Neuronal stem cell (in vitro differentiated cells): ENCODE measurements at regions not wholly inside any gene's neighbourhood (a gene's known extent, or its start where the extent isn't known, plus 50 kb on each side); places are given as distances from the start of the nearest gene placed in this dataset.

Source experiments
- DNase-seq: peaks from one replicate; pipeline ENCODE4 v3.0.0-alpha.2; 2013; ENCODE audit warnings: low spot score
- H2AFZ ChIP-seq: one replicate; pipeline ENCODE4 v1.6.1; 2013; ENCODE audit warnings: mild to moderate bottlenecking, low read length, inconsistent platforms
- H2AK5ac ChIP-seq: 2 replicates; pipeline ENCODE4 v1.6.1; 2013; ENCODE audit warnings: low read depth, mild to moderate bottlenecking, inconsistent platforms, low read length, moderate library complexity, mixed read lengths
- H2BK120ac ChIP-seq: 2 replicates; pipeline ENCODE4 v1.6.1; 2013; ENCODE audit warnings: low read depth, mild to moderate bottlenecking, inconsistent platforms, low read length, moderate library complexity, mixed read lengths
- H2BK12ac ChIP-seq: one replicate; pipeline ENCODE4 v1.6.1; 2013; ENCODE audit warnings: low read length, inconsistent platforms
- H2BK15ac ChIP-seq: 2 replicates; pipeline ENCODE4 v1.6.1; 2013; ENCODE audit warnings: mild to moderate bottlenecking, low read length, inconsistent platforms, mixed read lengths
- H2BK5ac ChIP-seq: one replicate; pipeline ENCODE4 v1.6.1; 2013; ENCODE audit warnings: inconsistent platforms, mild to moderate bottlenecking, low read length, moderate library complexity
- H3K14ac ChIP-seq: one replicate; pipeline ENCODE4 v1.6.1; 2013; ENCODE audit warnings: low read length, inconsistent platforms
- H3K18ac ChIP-seq: 2 replicates; pipeline ENCODE4 v1.6.1; 2013; ENCODE audit warnings: low read length, inconsistent platforms
- H3K23ac ChIP-seq: 2 replicates; pipeline ENCODE4 v1.6.1; 2013; ENCODE audit warnings: low read depth, mild to moderate bottlenecking, mixed read lengths, low read length, inconsistent platforms; ENCODE audit not compliant: poor library complexity
- H3K27ac ChIP-seq: replicated peaks from 3 replicates; pipeline ENCODE4 v1.5.1; 2013; ENCODE audit warnings: low read length, inconsistent platforms
- H3K27me3 ChIP-seq, 3 experiments: 2 replicates each; pipeline ENCODE4 v1.6.1; 2013; ENCODE audit warnings: low read length in 3 of 3, mild to moderate bottlenecking in 2 of 3, inconsistent platforms in 1 of 3, low read depth in 1 of 3, mixed read lengths in 1 of 3, moderate library complexity in 1 of 3; ENCODE audit not compliant: control insufficient read depth in 3 of 3, insufficient read depth in 3 of 3
- H3K36me3 ChIP-seq, 2 donors: replicated peaks in 1 of 2; 2 replicates each; pipeline ENCODE4 v1.6.1; 2013; ENCODE audit warnings: low read length in 2 of 2; ENCODE audit not compliant: control insufficient read depth in 2 of 2, insufficient read depth in 2 of 2
- H3K4ac ChIP-seq: 2 replicates; pipeline ENCODE4 v1.6.1; 2013; ENCODE audit warnings: inconsistent platforms, mild to moderate bottlenecking, low read length, moderate library complexity
- H3K4me1 ChIP-seq, 2 donors: 1 replicate in 1 of 2; 2 replicates in 1 of 2; pipeline ENCODE4 v1.6.1; 2013; ENCODE audit warnings: low read length in 2 of 2, low read depth in 1 of 2; ENCODE audit not compliant: control insufficient read depth in 2 of 2, insufficient read depth in 1 of 2
- H3K4me2 ChIP-seq: one replicate; pipeline ENCODE4 v1.6.1; 2013; ENCODE audit warnings: mild to moderate bottlenecking, low read length, inconsistent platforms; ENCODE audit not compliant: insufficient read depth, poor library complexity, severe bottlenecking
- H3K4me3 ChIP-seq, 2 donors: 2 replicates each; pipeline ENCODE4 v1.5.1; 2013; ENCODE audit warnings: low read length in 2 of 2, mild to moderate bottlenecking in 2 of 2, inconsistent platforms in 1 of 2, moderate library complexity in 1 of 2
- H3K79me1 ChIP-seq: one replicate; pipeline ENCODE4 v1.6.1; 2013; ENCODE audit warnings: low read depth, mild to moderate bottlenecking, inconsistent platforms, low read length, moderate library complexity
- H3K9ac ChIP-seq: one replicate; pipeline ENCODE4 v1.6.1; 2013; ENCODE audit warnings: mild to moderate bottlenecking, low read depth, low read length, inconsistent platforms; ENCODE audit not compliant: poor library complexity
- H3K9me3 ChIP-seq, 2 donors: replicated peaks in 1 of 2; 2 replicates each; pipeline versions ENCODE3 to v1.6.1; 2013; ENCODE audit warnings: low read length in 2 of 2, mild to moderate bottlenecking in 2 of 2, inconsistent platforms in 1 of 2, low read depth in 1 of 2, mixed read lengths in 1 of 2, moderate library complexity in 1 of 2; ENCODE audit not compliant: control insufficient read depth in 2 of 2, insufficient read depth in 1 of 2
- H4K8ac ChIP-seq: one replicate; pipeline ENCODE4 v1.6.1; 2013; ENCODE audit warnings: low read depth, mild to moderate bottlenecking, inconsistent platforms, low read length, moderate library complexity
- H4K91ac ChIP-seq: one replicate; pipeline ENCODE4 v1.6.1; 2013; ENCODE audit warnings: low read length, low read depth, mild to moderate bottlenecking, inconsistent platforms; ENCODE audit not compliant: poor library complexity
- WGBS, 2 donors: extraction: QIAGEN DNeasy Blood & Tissue Kit; methylation state at CpG; one replicate each; pipeline ENCODE4 v1.1.7; 2013; ENCODE audit warnings: missing lambda C conversion rate in 2 of 2, mixed read lengths in 1 of 2; ENCODE audit not compliant: insufficient read length in 2 of 2, insufficient replicate concordance in 1 of 2; ENCODE audit errors: extremely low coverage in 2 of 2; 5-methylcytosine and 5-hydroxymethylcytosine counted together

DNA sequence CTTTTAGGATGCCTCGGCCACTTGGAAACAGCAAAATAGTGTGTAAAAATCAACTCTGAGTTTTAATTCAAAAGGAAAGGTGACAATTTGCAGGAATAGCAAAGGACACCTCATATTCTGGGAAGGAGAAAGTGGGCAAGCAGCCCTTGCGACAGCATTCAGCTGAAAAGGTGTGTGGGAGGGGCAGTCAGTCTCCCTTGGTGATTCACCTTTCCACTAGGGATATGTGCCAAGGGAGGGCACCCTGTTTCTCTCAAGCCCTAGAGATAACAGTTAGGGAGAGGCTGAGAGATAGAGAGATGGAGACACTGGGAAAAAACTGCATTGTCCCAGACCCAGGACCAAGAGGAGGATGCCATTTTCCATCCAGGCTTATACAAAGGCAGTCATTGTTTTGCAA, 228.1 kb downstream of the EPM2A start:
- Histone ChIP-seq H3K14ac (no peak overlapping the region), H3K4me2 (no peak overlapping the region), H4K8ac (no peak overlapping the region), H3K4me3 (no peak overlapping the region), H3K9me3 (peaks cover 0 to 8% of the 10 kb centered on the region in 2 donors), H3K9ac (peak overlapping the region; percentile 24), H3K27ac (no peak overlapping the region), H2AFZ (no peak overlapping the region), H4K91ac (no peak overlapping the region), H3K23ac (no peak overlapping the region), H3K27me3 (no peaks in the 10 kb centered on the region), H2AK5ac (no peak overlapping the region), H2BK120ac (no peak overlapping the region), H3K79me1 (no peaks in the 10 kb centered on the region), H3K36me3 (no peaks in the 10 kb centered on the region), H2BK15ac (no peak overlapping the region), H3K4me1 (no peaks in the 10 kb centered on the region), H3K18ac (no peak overlapping the region), H2BK12ac (no peak overlapping the region), H3K4ac (no peak overlapping the region), H2BK5ac (no peak overlapping the region)
- no peak for DNase-seq
- WGBS, 2 donors, result no CpG with 5 or more reads among the region's 2 CpGs

DNA sequence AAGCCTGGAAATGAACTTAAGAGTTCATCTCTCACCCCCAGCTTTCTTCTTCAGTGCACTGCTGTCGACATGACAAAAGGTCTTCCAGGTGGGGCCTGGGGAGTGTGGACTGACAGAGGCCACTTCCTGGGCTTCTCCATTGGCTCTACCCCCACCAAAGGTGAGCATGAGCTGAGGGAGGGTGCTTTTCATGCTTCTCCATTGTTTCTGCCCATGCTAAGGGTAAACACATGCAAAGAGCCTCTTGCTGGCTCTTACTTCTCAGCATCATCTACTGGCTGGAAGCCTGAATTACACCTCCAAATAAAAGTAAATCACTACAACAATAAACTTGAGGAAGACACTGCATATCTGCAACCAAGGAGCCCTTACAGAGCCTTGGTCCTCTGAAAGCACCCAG, 227.2 kb downstream of the EPM2A start:
- H3K4ac ChIP-seq, result no peak overlapping the region
- H2BK5ac ChIP-seq, result no peak overlapping the region
- no peak overlapping the region for H3K4me3 ChIP-seq
- no peak overlapping the region for H3K14ac ChIP-seq
- H4K91ac ChIP-seq, result no peak overlapping the region
- no peak overlapping the region for H3K27ac ChIP-seq
- H3K9ac ChIP-seq, result no peak overlapping the region
- no peak overlapping the region for H2BK15ac ChIP-seq
- H3K18ac ChIP-seq, result no peak overlapping the region
- H3K4me2 ChIP-seq, result no peak overlapping the region
- no peak overlapping the region for H2AK5ac ChIP-seq
- no peak overlapping the region for H2BK120ac ChIP-seq
- no peaks in the 10 kb centered on the region for H3K27me3 ChIP-seq
- no CpG with 5 or more reads among the region's 1 CpG for WGBS, 2 donors
- H3K4me1 ChIP-seq, result no peaks in the 10 kb centered on the region
- no peak overlapping the region for H2BK12ac ChIP-seq
- peaks cover 0 to 8% of the 10 kb centered on the region in 2 donors for H3K9me3 ChIP-seq
- no peak overlapping the region for H4K8ac ChIP-seq
- no peak overlapping the region for H3K23ac ChIP-seq
- H2AFZ ChIP-seq, result no peak overlapping the region
- no peaks in the 10 kb centered on the region for H3K36me3 ChIP-seq
- no peaks in the 10 kb centered on the region for H3K79me1 ChIP-seq
- DNase-seq, result no peak

DNA sequence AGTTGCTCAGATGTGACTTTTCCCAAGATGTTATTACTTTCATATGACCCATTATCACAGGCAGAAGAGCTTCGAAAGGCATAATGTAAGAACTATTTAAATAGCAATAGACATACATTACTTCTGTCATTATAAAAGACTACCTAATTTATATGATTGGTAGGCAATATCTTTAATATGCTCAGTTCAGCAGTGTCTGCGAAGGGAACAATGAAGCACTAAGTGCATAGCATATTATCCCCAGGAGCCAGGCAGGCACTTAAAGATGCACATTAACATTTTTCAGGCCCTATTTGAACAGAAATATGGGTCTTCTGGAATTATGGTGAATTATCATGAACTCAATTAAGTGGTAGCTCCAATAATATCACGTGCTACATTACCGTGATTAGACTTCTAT, 217.8 kb downstream of the EPM2A start:
- Histone ChIP-seq H4K8ac (no peak overlapping the region), H3K23ac (no peak overlapping the region), H3K27ac (no peak overlapping the region), H2AK5ac (no peak overlapping the region), H3K9me3 (no peaks in the 10 kb centered on the region), H2BK120ac (no peak overlapping the region), H3K14ac (no peak overlapping the region), H3K18ac (no peak overlapping the region), H2BK5ac (no peak overlapping the region), H3K79me1 (no peaks in the 10 kb centered on the region), H2BK15ac (no peak overlapping the region), H3K4ac (no peak overlapping the region), H4K91ac (no peak overlapping the region), H3K4me2 (no peak overlapping the region), H3K9ac (no peak overlapping the region), H3K4me3 (no peak overlapping the region), H2BK12ac (no peak overlapping the region), H2AFZ (no peak overlapping the region), H3K36me3 (no peaks in the 10 kb centered on the region), H3K27me3 (no peaks in the 10 kb centered on the region), H3K4me1 (no peaks in the 10 kb centered on the region)
- no peak for DNase-seq
- WGBS, 2 donors, result no CpG with 5 or more reads among the region's 4 CpGs

- Histone ChIP-seq H3K9ac (no peak overlapping the region), H3K4me3 (no peak overlapping the region), H3K14ac (no peak overlapping the region), H2BK120ac (no peak overlapping the region), H3K27ac (no peak overlapping the region), H4K91ac (no peak overlapping the region), H2AFZ (no peak overlapping the region), H3K27me3 (no peaks in the 10 kb centered on the region), H3K4me2 (no peak overlapping the region), H3K4me1 (no peaks in the 10 kb centered on the region), H4K8ac (no peak overlapping the region), H3K36me3 (no peaks in the 10 kb centered on the region), H3K79me1 (no peaks in the 10 kb centered on the region), H2BK15ac (no peak overlapping the region), H2BK5ac (no peak overlapping the region), H3K4ac (no peak overlapping the region), H2AK5ac (no peak overlapping the region), H3K9me3 (no peaks in the 10 kb centered on the region), H2BK12ac (no peak overlapping the region), H3K23ac (no peak overlapping the region), H3K18ac (no peak overlapping the region)
- DNase-seq, result no peak
- no CpG with 5 or more reads among the region's 3 CpGs for WGBS, 2 donors
Measured at GRCh38 chr6:145525038-145525437, 210.3 kb downstream of the EPM2A start.
